BE2C (cell line): ENCODE measurements at regions not wholly inside any gene's neighbourhood (a gene's known extent, or its start where the extent isn't known, plus 50 kb on each side); places are given as distances from the start of the nearest gene placed in this dataset.
"Not testable (repeated sequence)": the region's sequence is repeated elsewhere in the genome, so short reads cannot be mapped to it uniquely, and the experiment has no call there.

Source experiments
- DNase-seq: peaks from one replicate; pipeline ENCODE4 v3.0.0-alpha.2; 2020
- H3K27me3 ChIP-seq: fragments of 250-450 bp; sonication (Bioruptor Pico); 2 replicates; pipeline ENCODE4 v1.5.1; 2020; ENCODE audit warnings: mild to moderate bottlenecking
- H3K36me3 ChIP-seq: fragments of 250-450 bp; sonication (Bioruptor Pico); 2 replicates; pipeline ENCODE4 v1.5.1; 2020; ENCODE audit warnings: mild to moderate bottlenecking
- H3K4me1 ChIP-seq: fragments of 250-450 bp; sonication (Bioruptor Pico); 2 replicates; pipeline ENCODE4 v1.5.1; 2020
- H3K4me3 ChIP-seq: 2 replicates; pipeline ENCODE4 v1.5.1; 2011; ENCODE audit warnings: low read depth, low read length
- H3K9me3 ChIP-seq: fragments of 250-450 bp; sonication (Bioruptor Pico); 2 replicates; pipeline ENCODE4 v1.5.1; 2020
- CTCF ChIP-seq: IDR thresholded peaks from 2 replicates; pipeline ENCODE4 v1.5.1; 2012; ENCODE audit warnings: mild to moderate bottlenecking, low read depth, low read length

DNA sequence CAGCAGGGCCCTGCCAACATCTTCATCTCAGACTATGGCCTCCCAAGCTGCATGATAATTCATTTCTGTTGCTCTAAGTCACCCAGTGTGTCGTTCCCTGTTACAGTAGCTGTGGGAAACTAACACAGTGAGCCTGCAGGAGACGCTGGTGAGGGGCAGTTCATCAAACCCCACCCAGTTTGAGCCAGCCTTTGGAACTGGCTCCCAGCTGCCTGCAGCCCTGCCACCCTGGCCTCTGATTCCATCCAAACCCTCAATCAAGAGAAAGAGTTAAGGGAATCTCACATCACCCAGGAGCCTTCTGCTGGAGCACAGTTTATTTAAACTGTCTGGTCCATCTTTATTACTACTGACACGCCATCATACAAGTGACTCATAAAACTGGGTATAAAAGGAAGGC is 64.9 kb upstream of the ZCCHC2 start:
- DNase-seq = no peak
- no peaks in the 10 kb centered on the region for H3K27me3 ChIP-seq
- H3K4me1 ChIP-seq = no peaks in the 10 kb centered on the region
- H3K4me3 ChIP-seq = no peak overlapping the region
- no peak for TF ChIP-seq CTCF
- H3K9me3 ChIP-seq = no peaks in the 10 kb centered on the region
- no peaks in the 10 kb centered on the region for H3K36me3 ChIP-seq

GRCh38 chr18:62458346-62458745 is 64.5 kb upstream of the ZCCHC2 start:
- no peak overlapping the region for H3K4me3 ChIP-seq
- no peaks in the 10 kb centered on the region for H3K4me1 ChIP-seq
- no peaks in the 10 kb centered on the region for H3K36me3 ChIP-seq
- no peaks in the 10 kb centered on the region for H3K9me3 ChIP-seq
- H3K27me3 ChIP-seq = no peaks in the 10 kb centered on the region
- DNase-seq = no peak
- TF ChIP-seq CTCF = no peak

GRCh38 chr18:62458868-62459716 is 63.7 kb upstream of the ZCCHC2 start:
- Histone ChIP-seq H3K4me1 (no peaks in the 10 kb centered on the region), H3K4me3 (no peak overlapping the region), H3K36me3 (no peaks in the 10 kb centered on the region), H3K27me3 (no peaks in the 10 kb centered on the region), H3K9me3 (no peaks in the 10 kb centered on the region)
- DNase-seq = no peak
- no peak for TF ChIP-seq CTCF

- DNase-seq = no peak
- Histone ChIP-seq H3K27me3 (no peaks in the 10 kb centered on the region), H3K4me1 (no peaks in the 10 kb centered on the region), H3K36me3 (no peaks in the 10 kb centered on the region), H3K9me3 (no peaks in the 10 kb centered on the region), H3K4me3 (no peak overlapping the region)
- no peak for TF ChIP-seq CTCF
Measured at GRCh38 chr18:62460851-62461300, 61.9 kb upstream of the ZCCHC2 start.

- Histone ChIP-seq H3K4me3 (no peak overlapping the region), H3K36me3 (no peaks in the 10 kb centered on the region)
- no peak for TF ChIP-seq CTCF
Measured at GRCh38 chr18:62461591-62461990, 61.2 kb upstream of the ZCCHC2 start.

DNA sequence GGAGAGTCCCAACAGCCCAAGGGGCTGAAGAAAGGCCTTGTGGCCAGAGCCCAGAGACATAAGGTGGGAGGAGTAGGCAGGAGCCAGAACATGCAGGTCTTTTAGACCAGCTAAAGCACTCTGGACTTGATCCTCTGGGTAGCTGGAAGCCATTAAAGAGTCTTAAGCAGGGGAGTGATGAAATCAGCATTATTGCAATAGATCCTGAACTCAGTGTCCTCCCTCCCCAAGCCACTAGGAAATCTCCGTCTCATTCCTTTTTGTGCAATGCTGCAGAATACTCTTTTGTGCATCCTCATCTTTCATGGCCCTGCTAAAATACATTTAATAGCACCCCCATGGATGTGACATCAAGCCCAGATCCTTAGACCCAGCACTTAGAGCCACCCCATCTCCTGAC is 58.6 kb upstream of the ZCCHC2 start:
- no peaks in the 10 kb centered on the region for H3K9me3 ChIP-seq
- TF ChIP-seq CTCF = no peak
- no peaks in the 10 kb centered on the region for H3K4me1 ChIP-seq
- no peak overlapping the region for H3K4me3 ChIP-seq
- H3K27me3 ChIP-seq = no peaks in the 10 kb centered on the region
- no peak for DNase-seq
- H3K36me3 ChIP-seq = no peaks in the 10 kb centered on the region

More at GRCh38 chr18:62461591-62461990, 61.2 kb upstream of the ZCCHC2 start:
- no peaks in the 10 kb centered on the region for H3K9me3 ChIP-seq
- no peak for DNase-seq
- H3K4me1 ChIP-seq = no peaks in the 10 kb centered on the region
- H3K27me3 ChIP-seq = no peaks in the 10 kb centered on the region

DNA sequence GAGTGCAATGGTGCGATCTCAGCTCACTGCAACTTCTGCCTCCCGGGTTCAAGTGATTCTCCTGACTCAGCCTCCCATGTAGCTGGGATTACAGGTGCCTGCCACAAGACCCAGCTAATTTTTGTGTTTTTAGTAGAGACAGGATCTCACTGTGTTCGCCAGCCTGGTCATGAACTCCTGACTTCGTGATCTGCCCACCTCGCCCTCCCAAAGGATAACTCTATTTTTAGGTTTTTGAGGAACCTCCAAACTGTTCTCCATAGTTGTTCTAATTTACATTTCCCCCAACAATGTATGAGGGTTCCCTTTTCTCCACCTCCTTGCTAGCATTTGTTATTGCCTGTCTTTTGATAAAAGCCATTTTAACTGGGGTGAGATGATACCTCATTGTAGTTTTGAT is 53.7 kb upstream of the ZCCHC2 start:
- H3K27me3 ChIP-seq, H3K9me3 ChIP-seq, H3K36me3 ChIP-seq, H3K4me1 ChIP-seq, DNase-seq, H3K4me3 ChIP-seq: not testable (repeated sequence)
